Hematopoietic multipotent progenitor cell treated with erythropoietin and hydrocortisone succinate and interleukin-3 and kit ligand, for 4 days (in vitro differentiated cells): ENCODE measurements at regions not wholly inside any gene's neighbourhood (a gene's known extent, or its start where the extent isn't known, plus 50 kb on each side); places are given as distances from the start of the nearest gene placed in this dataset.
"Not testable (repeated sequence)": the region's sequence is repeated elsewhere in the genome, so short reads cannot be mapped to it uniquely, and the experiment has no call there.

Source experiments
- DNase-seq: peaks from one replicate; pipeline ENCODE4 v3.0.0-alpha.2; 2015

GRCh38 chr5:114949756-114950155 lies 220.0 kb downstream of the TRIM36 start:
- no peak for DNase-seq

- no peak for DNase-seq
Measured at GRCh38 chr5:114948986-114949621, 220.6 kb downstream of the TRIM36 start.

- no peak for DNase-seq
Measured at GRCh38 chr5:114948363-114948762, 221.3 kb downstream of the TRIM36 start.

GRCh38 chr5:114940709-114941108 lies 229.0 kb downstream of the TRIM36 start:
- no peak for DNase-seq

GRCh38 chr5:114935490-114935889 lies 234.2 kb downstream of the TRIM36 start:
- no peak for DNase-seq

- no peak for DNase-seq
Measured at GRCh38 chr5:114928644-114929462, 240.9 kb downstream of the TRIM36 start.

GRCh38 chr5:114924769-114925168 lies 244.9 kb downstream of the TRIM36 start:
- no peak for DNase-seq

GRCh38 chr5:114912189-114912920 lies 257.4 kb downstream of the TRIM36 start:
- DNase-seq: no peak

- DNase-seq: no peak
Measured at GRCh38 chr5:114910727-114911126, 259.0 kb downstream of the TRIM36 start.

- no peak for DNase-seq
Measured at GRCh38 chr5:114909424-114909823, 260.3 kb downstream of the TRIM36 start.

GRCh38 chr5:114903767-114904166 lies 265.9 kb downstream of the TRIM36 start:
- DNase-seq: no peak

GRCh38 chr5:114898602-114899001 lies 271.1 kb downstream of the TRIM36 start:
- DNase-seq: peak; percentile 1

GRCh38 chr5:114883675-114884074 lies 286.0 kb downstream of the TRIM36 start:
- no peak for DNase-seq

GRCh38 chr5:114859438-114859735 lies 310.3 kb downstream of the TRIM36 start:
- DNase-seq: no peak

GRCh38 chr5:114858665-114859437 lies 310.9 kb downstream of the TRIM36 start:
- DNase-seq: no peak

GRCh38 chr5:114857941-114858551 lies 311.7 kb downstream of the TRIM36 start:
- DNase-seq: peak; percentile 66

- not testable (repeated sequence) for DNase-seq
Measured at GRCh38 chr5:114844711-114845110, 325.0 kb downstream of the TRIM36 start.

GRCh38 chr5:114839360-114839759 lies 330.3 kb downstream of the TRIM36 start:
- no peak for DNase-seq

- DNase-seq: no peak
Measured at GRCh38 chr5:114838937-114839336, 330.8 kb downstream of the TRIM36 start.

GRCh38 chr5:114830114-114830513 lies 339.6 kb downstream of the TRIM36 start:
- DNase-seq: no peak

- no peak for DNase-seq
Measured at GRCh38 chr5:114822863-114823262, 346.8 kb downstream of the TRIM36 start.

- DNase-seq: no peak
Measured at GRCh38 chr5:114822436-114822835, 347.3 kb downstream of the TRIM36 start.

- no peak for DNase-seq
Measured at GRCh38 chr5:114790403-114790792, 379.3 kb downstream of the TRIM36 start.
